RWPE2 (cell line): ENCODE measurements at regions not wholly inside any gene's neighbourhood (a gene's known extent, or its start where the extent isn't known, plus 50 kb on each side); places are given as distances from the start of the nearest gene placed in this dataset.
A peak's percentile ranks its signal among the peaks of the same experiment; 100 is the strongest.

Experiments used
- ATAC-seq: fragments of 200-7000 bp; cut with Tn5 transposase; 3 replicates; pipeline ENCODE4 v1.9.1; 2021; ENCODE audit warnings: low read depth
- DNase-seq: peaks from one replicate; pipeline ENCODE4 v3.0.0-alpha.2; 2020; ENCODE audit warnings: low spot score
- H3K27ac ChIP-seq: fragments of 450-650 bp; 2 replicates; pipeline ENCODE4 v1.5.1; 2017; ENCODE audit warnings: mild to moderate bottlenecking; ENCODE audit not compliant: poor library complexity, severe bottlenecking
- H3K27me3 ChIP-seq: fragments of 250-450 bp; sonication (Bioruptor Pico); 2 replicates; pipeline ENCODE4 v1.5.1; 2021; ENCODE audit warnings: mild to moderate bottlenecking, moderate library complexity; ENCODE audit not compliant: insufficient read depth, poor library complexity, severe bottlenecking
- H3K36me3 ChIP-seq: fragments of 250-450 bp; sonication (Bioruptor Pico); 2 replicates; pipeline ENCODE4 v1.5.1; 2020; ENCODE audit warnings: low read depth, mild to moderate bottlenecking, moderate library complexity
- H3K4me1 ChIP-seq: fragments of 250-450 bp; sonication (Bioruptor Pico); 2 replicates; pipeline ENCODE4 v1.5.1; 2021; ENCODE audit warnings: mild to moderate bottlenecking, moderate library complexity; ENCODE audit not compliant: insufficient read depth, poor library complexity, severe bottlenecking
- H3K4me3 ChIP-seq: fragments of 250-450 bp; sonication (Bioruptor Pico); 2 replicates; pipeline ENCODE4 v1.5.1; 2021; ENCODE audit warnings: mild to moderate bottlenecking, moderate library complexity; ENCODE audit not compliant: severe bottlenecking
- H3K9me3 ChIP-seq: fragments of 250-450 bp; sonication (Bioruptor Pico); 2 replicates; pipeline ENCODE4 v1.5.1; 2021; ENCODE audit warnings: mild to moderate bottlenecking, moderate library complexity; ENCODE audit not compliant: severe bottlenecking
- CTCF ChIP-seq: fragments of 450-650 bp; IDR thresholded peaks from one replicate; pipeline ENCODE4 v1.5.1; 2017; ENCODE audit warnings: mild to moderate bottlenecking, moderate library complexity; ENCODE audit not compliant: poor library complexity, severe bottlenecking

- Histone ChIP-seq H3K4me1 (peaks cover 8% of the 10 kb centered on the region), H3K27ac (no peak overlapping the region), H3K27me3 (no peaks in the 10 kb centered on the region), H3K9me3 (no peaks in the 10 kb centered on the region), H3K4me3 (no peak overlapping the region), H3K36me3 (no peaks in the 10 kb centered on the region)
- DNase-seq (no peak), ATAC-seq (no peak)
- no peak for TF ChIP-seq CTCF
Measured at GRCh38 chr21:14870853-14871149, 194.0 kb downstream of the NRIP1 start.

- no peaks in the 10 kb centered on the region for H3K9me3 ChIP-seq
- TF ChIP-seq CTCF: no peak
- H3K36me3 ChIP-seq: no peaks in the 10 kb centered on the region
- H3K4me1 ChIP-seq: peaks cover 8% of the 10 kb centered on the region
- DNase-seq: no peak
- no peaks in the 10 kb centered on the region for H3K27me3 ChIP-seq
- no peak overlapping the region for H3K27ac ChIP-seq
- ATAC-seq: no peak
- no peak overlapping the region for H3K4me3 ChIP-seq
Measured at GRCh38 chr21:14869984-14870852, 194.6 kb downstream of the NRIP1 start.

- H3K36me3 ChIP-seq: no peaks in the 10 kb centered on the region
- H3K27ac ChIP-seq: no peak overlapping the region
- H3K27me3 ChIP-seq: no peaks in the 10 kb centered on the region
- ATAC-seq (peak; percentile 36; the same call in 1 of the 3 replicates), DNase-seq (no peak)
- no peaks in the 10 kb centered on the region for H3K9me3 ChIP-seq
- no peak overlapping the region for H3K4me3 ChIP-seq
- no peak for TF ChIP-seq CTCF
- H3K4me1 ChIP-seq: peaks cover 18% of the 10 kb centered on the region
Measured at GRCh38 chr21:14866859-14867765, 197.7 kb downstream of the NRIP1 start.

GRCh38 chr21:14864211-14865021, 200.4 kb downstream of the NRIP1 start:
- H3K9me3 ChIP-seq: no peaks in the 10 kb centered on the region
- ATAC-seq (peak; percentile 57), DNase-seq (no peak)
- H3K27ac ChIP-seq: no peak overlapping the region
- no peaks in the 10 kb centered on the region for H3K36me3 ChIP-seq
- peak; percentile 40 for TF ChIP-seq CTCF
- peaks cover 9% of the 10 kb centered on the region for H3K4me1 ChIP-seq
- H3K4me3 ChIP-seq: no peak overlapping the region
- no peaks in the 10 kb centered on the region for H3K27me3 ChIP-seq
